SK-N-SH treated with all-trans-retinoic acid at 6 μM for 48 hours (cell line): ENCODE measurements at regions not wholly inside any gene's neighbourhood (a gene's known extent, or its start where the extent isn't known, plus 50 kb on each side); places are given as distances from the start of the nearest gene placed in this dataset.
"Not testable (repeated sequence)": the region's sequence is repeated elsewhere in the genome, so short reads cannot be mapped to it uniquely, and the experiment has no call there.

Experiments used
- ATAC-seq: fragments of 200-7000 bp; cut with Tn5 transposase; 3 replicates; pipeline ENCODE4 v1.9.1; 2020; ENCODE audit warnings: mild to moderate bottlenecking, moderate library complexity
- ARNTL ChIP-seq: fragments of 450-650 bp; formaldehyde crosslinking; IDR thresholded peaks from 2 replicates; pipeline ENCODE4 v1.5.0; 2020; ENCODE audit warnings: low read depth, mild to moderate bottlenecking, moderate library complexity, borderline replicate concordance
- BACH2 ChIP-seq: fragments of 250-450 bp; sonication (Bioruptor Pico); IDR thresholded peaks from 2 replicates; pipeline ENCODE4 v1.9.0; 2021; ENCODE audit warnings: mild to moderate bottlenecking, borderline replicate concordance
- CREB5 ChIP-seq: fragments of 250-450 bp; sonication (Bioruptor Pico); IDR thresholded peaks from 2 replicates; pipeline ENCODE4 v1.5.1; 2020; ENCODE audit warnings: low read depth, mild to moderate bottlenecking, moderate library complexity
- CSRNP3 ChIP-seq: fragments of 250-450 bp; sonication (Bioruptor Pico); IDR thresholded peaks from 2 replicates; pipeline ENCODE4 v1.5.1; 2021; ENCODE audit warnings: mild to moderate bottlenecking, moderate library complexity
- ESRRG ChIP-seq: fragments of 250-450 bp; sonication (Bioruptor Pico); IDR thresholded peaks from 2 replicates; pipeline ENCODE4 v1.6.1; 2021; ENCODE audit warnings: mild to moderate bottlenecking
- GLIS3 ChIP-seq: fragments of 250-450 bp; sonication (Bioruptor Pico); IDR thresholded peaks from 2 replicates; pipeline ENCODE4 v1.5.0; 2020; ENCODE audit warnings: mild to moderate bottlenecking, moderate library complexity
- ISL1 ChIP-seq: fragments of 250-450 bp; sonication (Bioruptor Pico); IDR thresholded peaks from 2 replicates; pipeline ENCODE4 v2.1.2; 2022; ENCODE audit warnings: mild to moderate bottlenecking, moderate library complexity
- OSR1 ChIP-seq: fragments of 250-450 bp; sonication (Bioruptor Pico); IDR thresholded peaks from 2 replicates; pipeline ENCODE4 v1.8.0; 2022; ENCODE audit warnings: moderate library complexity, mild to moderate bottlenecking, inconsistent platforms
- POU6F1 ChIP-seq: fragments of 250-450 bp; sonication (Bioruptor Pico); IDR thresholded peaks from 2 replicates; pipeline ENCODE4 v1.8.0; 2021; ENCODE audit warnings: low read depth, mild to moderate bottlenecking, moderate library complexity, borderline replicate concordance
- PPARA ChIP-seq: fragments of 250-450 bp; sonication (Bioruptor Pico); IDR thresholded peaks from 2 replicates; pipeline ENCODE4 v1.5.0; 2020; ENCODE audit warnings: mild to moderate bottlenecking, borderline replicate concordance
- TCF4 ChIP-seq: fragments of 250-450 bp; sonication (Bioruptor Pico); IDR thresholded peaks from 2 replicates; pipeline ENCODE4 v1.8.0; 2021; ENCODE audit warnings: mild to moderate bottlenecking, moderate library complexity, borderline replicate concordance
- TOX ChIP-seq: fragments of 250-450 bp; sonication (Bioruptor Pico); IDR thresholded peaks from 2 replicates; pipeline ENCODE4 v1.8.0; 2021; ENCODE audit warnings: mild to moderate bottlenecking, moderate library complexity, borderline replicate concordance
- TSHZ2 ChIP-seq: fragments of 250-450 bp; sonication (Bioruptor Pico); IDR thresholded peaks from 2 replicates; pipeline ENCODE4 v1.5.0; 2020; ENCODE audit warnings: mild to moderate bottlenecking, moderate library complexity
- ZC3H10 ChIP-seq: fragments of 250-450 bp; sonication (Bioruptor Pico); IDR thresholded peaks from 2 replicates; pipeline ENCODE4 v1.5.1; 2021; ENCODE audit warnings: mild to moderate bottlenecking, moderate library complexity
- ZFP3 ChIP-seq: fragments of 250-450 bp; sonication (Bioruptor Pico); IDR thresholded peaks from 2 replicates; pipeline ENCODE4 v1.5.0; 2020; ENCODE audit warnings: mild to moderate bottlenecking, moderate library complexity
- ZFP30 ChIP-seq: fragments of 450-650 bp; formaldehyde crosslinking; IDR thresholded peaks from 2 replicates; pipeline ENCODE4 v1.5.0; 2022; ENCODE audit warnings: mild to moderate bottlenecking, moderate library complexity
- ZNF565 ChIP-seq: fragments of 450-650 bp; formaldehyde crosslinking; conservative IDR thresholded peaks from 2 replicates; pipeline ENCODE4 v1.5.0; 2020; ENCODE audit warnings: low read depth, mild to moderate bottlenecking, moderate library complexity
- ZNF70 ChIP-seq: fragments of 450-650 bp; formaldehyde crosslinking; IDR thresholded peaks from 2 replicates; pipeline ENCODE4 v1.5.0; 2020; ENCODE audit warnings: mild to moderate bottlenecking, moderate library complexity
- ZNF8 ChIP-seq: fragments of 450-650 bp; formaldehyde crosslinking; IDR thresholded peaks from 2 replicates; pipeline ENCODE4 v1.5.0; 2020; ENCODE audit warnings: mild to moderate bottlenecking, moderate library complexity

- no peak for TF ChIP-seq TSHZ2 (CRISPR knock-in tag)
- TF ChIP-seq, all 23 proteins: peak for 0
These were observed 127.3 kb downstream of the TBX19 start (continued) for GRCh38 chr1:168407832-168408538.

- TF ChIP-seq ZFP30 (CRISPR knock-in tag) (no peak), TSHZ2 (CRISPR knock-in tag) (no peak), ARNTL (CRISPR knock-in tag) (no peak), ZC3H10 (CRISPR knock-in tag) (no peak), CREB5 (CRISPR knock-in tag) (no peak), BACH2 (CRISPR knock-in tag) (no peak), TOX (CRISPR knock-in tag) (no peak), ZNF70 (CRISPR knock-in tag) (no peak), ISL1 (CRISPR knock-in tag) (no peak), GLIS3 (CRISPR knock-in tag) (no peak), CSRNP3 (CRISPR knock-in tag) (no peak), OSR1 (CRISPR knock-in tag) (no peak), TCF4 (CRISPR knock-in tag) (no peak)
These were observed 125.4 kb downstream of the TBX19 start for GRCh38 chr1:168405906-168406549.

GRCh38 chr1:168403140-168403539 is 122.5 kb downstream of the TBX19 start:
- TF ChIP-seq CSRNP3 (CRISPR knock-in tag) (no peak), ZFP3 (no peak)
- TF ChIP-seq, all 23 proteins: peak for 0
- no peak for ATAC-seq

More at GRCh38 chr1:168405906-168406549, 125.4 kb downstream of the TBX19 start:
- ATAC-seq: no peak

- not testable (repeated sequence) for ATAC-seq
These were observed 121.8 kb downstream of the TBX19 start for GRCh38 chr1:168402466-168402865.

GRCh38 chr1:168401341-168401740 is 120.7 kb downstream of the TBX19 start:
- no peak for ATAC-seq
- no peak for TF ChIP-seq TCF4 (CRISPR knock-in tag)
- TF ChIP-seq CSRNP3 (CRISPR knock-in tag): no peak
- no peak for TF ChIP-seq ZC3H10 (CRISPR knock-in tag)
- no peak for TF ChIP-seq ISL1 (CRISPR knock-in tag)
- no peak for TF ChIP-seq OSR1 (CRISPR knock-in tag)
- no peak for TF ChIP-seq ZNF565 (CRISPR knock-in tag)
- TF ChIP-seq ESRRG: no peak
- TF ChIP-seq POU6F1 (CRISPR knock-in tag): no peak
- TF ChIP-seq PPARA (CRISPR knock-in tag): no peak
- no peak for TF ChIP-seq ZNF70 (CRISPR knock-in tag)
- TF ChIP-seq GLIS3 (CRISPR knock-in tag): no peak
- TF ChIP-seq ZNF8 (CRISPR knock-in tag): no peak
